Caco-2 (cell line): ENCODE measurements at regions not wholly inside any gene's neighbourhood (a gene's known extent, or its start where the extent isn't known, plus 50 kb on each side); places are given as distances from the start of the nearest gene placed in this dataset.

Experiments used
- BruUV-seq: library from RNA; stranded (reverse); fragments of 400-500 nt; replicated peaks from 2 replicates; lab custom pipeline; 2021; lab: Mats Ljungman, UMichigan
- CTCF ChIA-PET: fragments of 300-600 bp; sonication (Branson Sonifier 250); formaldehyde crosslinking; loops from one replicate; lab custom pipeline; 2022; ENCODE audit warnings: antibody characterized with exemption; lab: Charles Lee
- POLR2A ChIA-PET: fragments of 300-600 bp; sonication (Branson Sonifier 250); formaldehyde crosslinking; loops from one replicate; lab custom pipeline; 2022; ENCODE audit warnings: antibody characterized with exemption; lab: Charles Lee
- DNase-seq, 2 experiments: peaks; one replicate each; pipeline versions ENCODE4 v3.0.0 to v3.0.0-alpha.2; 2020 to 2022
- H3K27me3 ChIP-seq: replicated peaks from 2 replicates; pipeline ENCODE4 v1.6.0; 2011; ENCODE audit warnings: low read length; ENCODE audit not compliant: control insufficient read depth, insufficient read depth
- H3K36me3 ChIP-seq: 2 replicates; pipeline ENCODE4 v1.5.1; 2011; ENCODE audit warnings: low read length; ENCODE audit not compliant: control insufficient read depth, insufficient read depth
- H3K4me1 ChIP-seq: fragments of 250-450 bp; sonication (Bioruptor Pico); 2 replicates; pipeline ENCODE4 v1.5.1; 2020; ENCODE audit warnings: mild to moderate bottlenecking
- H3K4me3 ChIP-seq: 2 replicates; pipeline ENCODE4 v1.5.1; 2011; ENCODE audit warnings: low read depth, mild to moderate bottlenecking, control low read depth, low read length
- H3K9me3 ChIP-seq: fragments of 250-450 bp; sonication (Bioruptor Pico); 2 replicates; pipeline ENCODE4 v1.5.1; 2020; ENCODE audit warnings: mild to moderate bottlenecking, moderate library complexity
- H3K27ac Mint-ChIP-seq: one replicate; pipeline ENCODE4 v1.8.0; 2022; ENCODE audit warnings: mixed read lengths; ENCODE audit not compliant: unreplicated experiment
- H3K27me3 Mint-ChIP-seq: one replicate; pipeline ENCODE4 v1.8.0; 2022; ENCODE audit warnings: mixed read lengths; ENCODE audit not compliant: insufficient read depth, unreplicated experiment
- H3K36me3 Mint-ChIP-seq: one replicate; pipeline ENCODE4 v1.8.0; 2022; ENCODE audit warnings: mild to moderate bottlenecking, mixed read lengths; ENCODE audit not compliant: insufficient read depth, unreplicated experiment
- H3K4me1 Mint-ChIP-seq: one replicate; pipeline ENCODE4 v1.8.0; 2022; ENCODE audit warnings: low read depth, mixed read lengths; ENCODE audit not compliant: unreplicated experiment
- H3K4me3 Mint-ChIP-seq: one replicate; pipeline ENCODE4 v1.8.0; 2022; ENCODE audit warnings: mild to moderate bottlenecking, moderate library complexity, mixed read lengths; ENCODE audit not compliant: unreplicated experiment
- H3K9me3 Mint-ChIP-seq: one replicate; pipeline ENCODE4 v1.8.0; 2022; ENCODE audit warnings: mixed read lengths; ENCODE audit not compliant: unreplicated experiment
- CTCF ChIP-seq, 2 experiments: fragments of 200-600 bp in 1 of 2; IDR thresholded peaks; 1 replicate in 1 of 2; 2 replicates in 1 of 2; pipeline versions ENCODE4 v1.5.1 to v1.8.0; 2011 to 2022; ENCODE audit warnings: antibody characterized with exemption in 1 of 2, control low read depth in 1 of 2, inconsistent platforms in 1 of 2, low read depth in 1 of 2, low read length in 1 of 2, mild to moderate bottlenecking in 1 of 2, moderate library complexity in 1 of 2; ENCODE audit not compliant: insufficient read depth in 1 of 2, severe bottlenecking in 1 of 2, unreplicated experiment in 1 of 2
- intact Hi-C: fragments of 100-400 bp; cut with micrococcal nuclease; formaldehyde crosslinking; loops from one replicate; pipeline ENCODE4 v1.10.0; 2022; ENCODE audit not compliant: unreplicated experiment

- Histone ChIP-seq H3K4me1 (peaks cover 8% of the 10 kb centered on the region), H3K36me3 (no peaks in the 10 kb centered on the region), H3K4me3 (no peak overlapping the region), H3K27me3 (no peaks in the 10 kb centered on the region), H3K9me3 (no peaks in the 10 kb centered on the region)
- Mint-ChIP-seq H3K27me3 (no peaks in the 10 kb centered on the region), H3K36me3 (no peaks in the 10 kb centered on the region), H3K27ac (no peak overlapping the region), H3K4me3 (no peak overlapping the region), H3K4me1 (peaks cover 7% of the 10 kb centered on the region), H3K9me3 (no peaks in the 10 kb centered on the region)
- intact Hi-C loops = no loop called here
- no TSS peak for BruUV-seq
- no peak for TF ChIP-seq CTCF (IDR thresholded peaks at IDR 0.05; ENCODE audit: insufficient read depth in 1 of 2, low read depth in 1 of 2, low read length in 1 of 2, severe bottlenecking in 1 of 2, unreplicated experiment in 1 of 2)
- ChIA-PET POLR2A (no interaction called here), CTCF (no interaction called here)
- no peak for DNase-seq
Measured at GRCh38 chr4:3826247-3827172, 60.3 kb downstream of the ADRA2C start.

GRCh38 chr4:3827616-3828492 lies 61.7 kb downstream of the ADRA2C start:
- H3K9me3 Mint-ChIP-seq = no peaks in the 10 kb centered on the region
- H3K4me1 Mint-ChIP-seq = no peaks in the 10 kb centered on the region
- no peak overlapping the region for H3K4me3 Mint-ChIP-seq
- ChIA-PET CTCF (no interaction called here), POLR2A (no interaction called here)
- Histone ChIP-seq H3K9me3 (no peaks in the 10 kb centered on the region), H3K4me3 (no peak overlapping the region), H3K4me1 (no peaks in the 10 kb centered on the region; the same call in 1 of the 2 replicates), H3K27me3 (no peaks in the 10 kb centered on the region), H3K36me3 (no peaks in the 10 kb centered on the region)
- H3K36me3 Mint-ChIP-seq = no peaks in the 10 kb centered on the region
- no peak overlapping the region for H3K27ac Mint-ChIP-seq
- intact Hi-C loops = no loop called here
- no peak for TF ChIP-seq CTCF (IDR thresholded peaks at IDR 0.05; ENCODE audit: insufficient read depth in 1 of 2, low read depth in 1 of 2, low read length in 1 of 2, severe bottlenecking in 1 of 2, unreplicated experiment in 1 of 2)
- no peak for DNase-seq
- no TSS peak for BruUV-seq
- H3K27me3 Mint-ChIP-seq = no peaks in the 10 kb centered on the region

- Histone ChIP-seq H3K27me3 (no peaks in the 10 kb centered on the region), H3K4me3 (no peak overlapping the region), H3K4me1 (no peaks in the 10 kb centered on the region), H3K9me3 (no peaks in the 10 kb centered on the region), H3K36me3 (no peaks in the 10 kb centered on the region)
- no peaks in the 10 kb centered on the region for H3K27me3 Mint-ChIP-seq
- H3K4me3 Mint-ChIP-seq = no peak overlapping the region
- no peaks in the 10 kb centered on the region for H3K9me3 Mint-ChIP-seq
- DNase-seq = no peak
- no peak overlapping the region for H3K27ac Mint-ChIP-seq
- no TSS peak for BruUV-seq
- ChIA-PET POLR2A (no interaction called here), CTCF (interaction anchor here (0.5 kb wide), 1 partner anchor 62 kb away, joined by 6 read pairs; no protein-coding TSS in a partner anchor)
- no peaks in the 10 kb centered on the region for H3K36me3 Mint-ChIP-seq
- no peaks in the 10 kb centered on the region for H3K4me1 Mint-ChIP-seq
- TF ChIP-seq CTCF (IDR thresholded peaks at IDR 0.05; ENCODE audit: insufficient read depth in 1 of 2, low read depth in 1 of 2, low read length in 1 of 2, severe bottlenecking in 1 of 2, unreplicated experiment in 1 of 2) = no peak
- intact Hi-C loops = no loop called here
Measured at GRCh38 chr4:3828546-3828945, 62.4 kb downstream of the ADRA2C start.
